Fibroblast of skin of right quadriceps (primary cell): ENCODE measurements at regions not wholly inside any gene's neighbourhood (a gene's known extent, or its start where the extent isn't known, plus 50 kb on each side); places are given as distances from the start of the nearest gene placed in this dataset.

Experiments used
- DNase-seq: peaks from one replicate; pipeline ENCODE4 v3.0.0-alpha.2; 2013

- DNase-seq, result no peak
Measured at GRCh38 chr15:66615846-66616245, 50.0 kb upstream of the LCTL start.

- DNase-seq, result peak; percentile 67
Measured at GRCh38 chr15:66617137-66618090, 51.6 kb upstream of the LCTL start.

GRCh38 chr15:66619152-66619903, 53.5 kb upstream of the LCTL start:
- peak; percentile 62 for DNase-seq

- no peak for DNase-seq
Measured at GRCh38 chr15:66620341-66620740, 54.5 kb upstream of the LCTL start.

- no peak for DNase-seq
Measured at GRCh38 chr15:66620744-66621344, 55.0 kb upstream of the LCTL start.

GRCh38 chr15:66621491-66622467, 56.0 kb upstream of the LCTL start:
- peak; percentile 51 for DNase-seq

GRCh38 chr15:66622591-66623022, 56.8 kb upstream of the LCTL start:
- DNase-seq, result peak; percentile 32

- peak; percentile 32 for DNase-seq
Measured at GRCh38 chr15:66623801-66624453, 58.1 kb upstream of the LCTL start.

- DNase-seq, result no peak
Measured at GRCh38 chr15:66625531-66625930, 59.7 kb upstream of the LCTL start.

- no peak for DNase-seq
Measured at GRCh38 chr15:66625974-66626373, 60.2 kb upstream of the LCTL start.

GRCh38 chr15:66628976-66629723, 63.4 kb upstream of the LCTL start:
- DNase-seq, result no peak

- no peak for DNase-seq
Measured at GRCh38 chr15:66629817-66630576, 64.2 kb upstream of the LCTL start.

GRCh38 chr15:66630801-66631351, 65.1 kb upstream of the LCTL start:
- no peak for DNase-seq

GRCh38 chr15:66631616-66632263, 65.9 kb upstream of the LCTL start:
- peak; percentile 19 for DNase-seq

- no peak for DNase-seq
Measured at GRCh38 chr15:66633041-66633937, 67.5 kb upstream of the LCTL start.

GRCh38 chr15:66633938-66634250, 68.1 kb upstream of the LCTL start:
- DNase-seq, result no peak

GRCh38 chr15:66634540-66634939, 67.5 kb upstream of the SMAD6 start:
- no peak for DNase-seq

GRCh38 chr15:66635006-66635405, 67.0 kb upstream of the SMAD6 start:
- no peak for DNase-seq
